ENCODE measurements at regions not wholly inside any gene's neighbourhood (a gene's known extent, or its start where the extent isn't known, plus 50 kb on each side); places are given as distances from the start of the nearest gene placed in this dataset.

DNA sequence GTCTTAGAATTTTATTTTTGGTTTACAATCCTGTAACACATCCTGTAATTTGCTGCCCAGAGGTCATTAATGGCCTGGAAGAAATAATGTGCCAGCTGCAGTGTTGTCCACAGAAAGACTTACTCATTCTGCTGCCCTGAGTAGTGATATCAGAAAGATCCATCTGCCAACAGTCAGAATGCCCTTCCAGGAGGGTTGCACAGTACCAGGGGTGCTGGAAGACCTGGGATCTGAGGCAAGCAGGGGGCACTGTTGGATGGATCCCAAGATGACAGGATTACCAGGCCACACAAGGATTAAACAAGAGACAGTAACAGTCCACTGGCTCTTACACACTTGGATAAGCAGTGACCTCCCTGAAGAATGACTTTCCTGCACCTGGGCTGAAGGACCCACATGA, 93.8 kb upstream of the TOP3B start:
- Histone ChIP-seq H3K36me3 (no peaks in the 10 kb centered on the region), H3K4me1 (no peaks in the 10 kb centered on the region), H3K27me3 (peaks cover 9% of the 10 kb centered on the region), H3K4me3 (ENCODE audit: low read depth, low read length) (no peak overlapping the region), H3K9me3 (no peaks in the 10 kb centered on the region)
- DNase-seq = no peak
- TF ChIP-seq, protein P1, sequence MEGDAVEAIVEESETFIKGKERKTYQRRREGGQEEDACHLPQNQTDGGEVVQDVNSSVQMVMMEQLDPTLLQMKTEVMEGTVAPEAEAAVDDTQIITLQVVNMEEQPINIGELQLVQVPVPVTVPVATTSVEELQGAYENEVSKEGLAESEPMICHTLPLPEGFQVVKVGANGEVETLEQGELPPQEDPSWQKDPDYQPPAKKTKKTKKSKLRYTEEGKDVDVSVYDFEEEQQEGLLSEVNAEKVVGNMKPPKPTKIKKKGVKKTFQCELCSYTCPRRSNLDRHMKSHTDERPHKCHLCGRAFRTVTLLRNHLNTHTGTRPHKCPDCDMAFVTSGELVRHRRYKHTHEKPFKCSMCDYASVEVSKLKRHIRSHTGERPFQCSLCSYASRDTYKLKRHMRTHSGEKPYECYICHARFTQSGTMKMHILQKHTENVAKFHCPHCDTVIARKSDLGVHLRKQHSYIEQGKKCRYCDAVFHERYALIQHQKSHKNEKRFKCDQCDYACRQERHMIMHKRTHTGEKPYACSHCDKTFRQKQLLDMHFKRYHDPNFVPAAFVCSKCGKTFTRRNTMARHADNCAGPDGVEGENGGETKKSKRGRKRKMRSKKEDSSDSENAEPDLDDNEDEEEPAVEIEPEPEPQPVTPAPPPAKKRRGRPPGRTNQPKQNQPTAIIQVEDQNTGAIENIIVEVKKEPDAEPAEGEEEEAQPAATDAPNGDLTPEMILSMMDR (IDR thresholded peaks at IDR 0.05; ENCODE audit: low read depth, low read length) = no peak

DNA sequence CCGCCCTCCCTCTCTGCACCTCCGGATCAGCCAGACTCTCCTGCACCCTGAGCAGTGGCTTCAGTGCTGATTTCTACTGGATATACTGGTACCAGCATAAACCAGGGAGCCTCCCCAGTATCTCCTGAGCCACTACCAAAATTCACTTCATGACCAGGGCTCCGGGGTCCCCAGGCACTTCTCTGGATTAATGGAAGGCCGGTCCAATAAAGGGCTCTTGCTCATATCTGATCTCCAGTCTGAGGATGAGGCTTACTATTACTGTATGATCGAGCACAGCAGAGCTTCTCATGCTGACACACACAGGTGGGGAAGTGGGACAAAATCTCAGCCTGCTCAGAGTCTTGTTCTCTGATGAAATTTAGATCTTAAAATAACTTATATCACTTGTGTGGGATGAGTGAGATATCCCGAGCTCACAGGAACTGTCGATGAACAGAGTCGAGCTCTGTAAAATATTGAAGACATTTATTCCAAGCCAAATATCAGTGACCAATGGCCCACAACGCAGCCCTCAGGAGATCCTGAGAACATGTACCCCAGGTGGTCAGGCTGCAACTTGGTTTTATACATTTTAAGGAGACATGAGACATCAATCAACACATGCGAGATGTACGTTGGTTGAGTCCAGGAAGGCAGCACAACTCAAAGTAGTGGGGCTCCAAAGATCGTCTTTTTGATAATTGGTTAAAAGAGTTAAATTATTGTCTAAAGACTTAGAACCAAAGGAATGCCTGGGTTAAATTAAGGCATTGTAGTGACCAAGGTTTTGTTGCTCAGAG, 93.0 kb upstream of the TOP3B start:
- Histone ChIP-seq H3K36me3 (no peaks in the 10 kb centered on the region), H3K4me3 (ENCODE audit: low read depth, low read length) (no peak overlapping the region), H3K4me1 (no peaks in the 10 kb centered on the region), H3K9me3 (no peaks in the 10 kb centered on the region), H3K27me3 (peaks cover 7% of the 10 kb centered on the region)
- TF ChIP-seq, protein P1 (IDR thresholded peaks at IDR 0.05; ENCODE audit: low read depth, low read length) = no peak
- DNase-seq = no peak

DNA sequence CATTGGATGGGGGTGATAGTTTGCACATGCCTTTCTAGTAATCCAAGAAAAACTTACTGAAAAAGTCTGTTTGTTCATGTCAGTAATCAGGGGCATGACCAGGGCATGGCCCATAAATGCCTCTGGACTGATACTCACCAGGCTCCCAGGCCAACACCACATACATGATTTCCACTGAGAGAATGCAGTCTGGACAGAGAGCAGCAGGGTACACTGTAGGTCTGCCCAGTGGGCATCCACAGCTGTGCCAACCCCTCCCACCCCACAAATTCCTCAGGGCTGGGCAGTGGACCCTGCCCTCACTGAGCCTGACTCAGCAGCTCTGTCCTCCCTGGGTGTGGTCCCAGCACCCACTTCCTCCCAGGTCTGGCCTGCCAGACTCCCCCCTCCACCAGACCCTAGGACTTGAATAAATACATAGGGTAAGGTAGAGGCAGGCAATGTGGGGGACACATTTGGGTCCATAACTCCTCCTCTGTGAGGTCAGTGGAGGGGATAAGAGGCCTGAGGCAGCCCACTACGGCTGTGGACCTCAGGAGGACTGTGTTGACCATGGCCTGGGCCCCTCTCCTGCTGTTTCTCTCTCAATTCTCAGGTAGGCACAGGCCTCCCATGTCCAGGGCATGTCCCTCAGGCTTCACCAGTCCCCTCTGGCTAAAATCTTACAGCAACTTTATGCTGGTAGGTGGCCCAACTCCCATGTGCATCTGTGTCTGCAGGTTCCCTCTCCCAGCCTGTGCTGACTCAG, 92.2 kb upstream of the TOP3B start:
- Histone ChIP-seq H3K9me3 (no peaks in the 10 kb centered on the region), H3K4me1 (no peaks in the 10 kb centered on the region), H3K4me3 (ENCODE audit: low read depth, low read length) (no peak overlapping the region), H3K27me3 (peaks cover 2% of the 10 kb centered on the region), H3K36me3 (no peaks in the 10 kb centered on the region)
- no peak for DNase-seq
- TF ChIP-seq, protein P1 (IDR thresholded peaks at IDR 0.05; ENCODE audit: low read depth, low read length) = no peak

DNA sequence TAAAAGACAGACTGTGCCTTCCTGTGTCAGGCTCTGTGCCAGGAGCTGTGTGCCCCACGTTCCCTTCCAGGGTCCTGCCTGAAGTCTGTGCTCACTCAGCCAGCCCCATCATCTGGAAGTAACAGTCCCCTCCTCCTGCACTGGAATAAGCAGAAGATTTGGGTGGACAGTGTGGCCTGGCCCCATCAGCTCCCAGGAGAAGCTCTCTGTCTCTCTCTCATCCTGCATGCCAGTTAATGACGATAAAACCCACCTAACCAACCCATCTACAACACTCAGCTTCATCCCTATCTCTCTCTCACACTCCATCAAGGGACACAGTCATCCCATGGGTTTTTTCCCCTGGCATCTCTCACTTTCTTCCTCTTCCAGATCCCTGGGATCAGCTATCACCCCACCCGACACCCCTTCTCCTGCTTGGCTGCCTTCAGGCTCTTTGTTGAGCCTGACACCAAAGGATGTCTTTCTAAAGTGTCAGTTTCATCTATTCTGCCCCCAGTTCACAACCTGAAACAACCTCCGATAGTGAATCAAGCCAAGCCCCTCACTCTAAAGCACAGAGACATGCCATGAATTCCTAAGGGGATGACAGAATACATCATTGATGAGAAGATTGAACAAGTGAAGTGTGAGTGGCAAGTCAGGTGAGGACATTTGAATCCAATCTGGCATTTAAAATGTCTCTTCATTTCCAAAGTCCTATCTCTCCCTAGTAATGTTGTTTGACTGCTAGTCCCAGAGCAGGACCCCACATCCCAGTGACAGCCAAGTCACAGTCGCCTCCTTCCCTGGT, 91.4 kb upstream of the TOP3B start:
- Histone ChIP-seq H3K36me3 (no peaks in the 10 kb centered on the region), H3K27me3 (peaks cover 2% of the 10 kb centered on the region), H3K9me3 (no peaks in the 10 kb centered on the region), H3K4me1 (no peaks in the 10 kb centered on the region), H3K4me3 (ENCODE audit: low read depth, low read length) (no peak overlapping the region)
- TF ChIP-seq, protein P1 (IDR thresholded peaks at IDR 0.05; ENCODE audit: low read depth, low read length) = no peak
- no peak for DNase-seq

DNA sequence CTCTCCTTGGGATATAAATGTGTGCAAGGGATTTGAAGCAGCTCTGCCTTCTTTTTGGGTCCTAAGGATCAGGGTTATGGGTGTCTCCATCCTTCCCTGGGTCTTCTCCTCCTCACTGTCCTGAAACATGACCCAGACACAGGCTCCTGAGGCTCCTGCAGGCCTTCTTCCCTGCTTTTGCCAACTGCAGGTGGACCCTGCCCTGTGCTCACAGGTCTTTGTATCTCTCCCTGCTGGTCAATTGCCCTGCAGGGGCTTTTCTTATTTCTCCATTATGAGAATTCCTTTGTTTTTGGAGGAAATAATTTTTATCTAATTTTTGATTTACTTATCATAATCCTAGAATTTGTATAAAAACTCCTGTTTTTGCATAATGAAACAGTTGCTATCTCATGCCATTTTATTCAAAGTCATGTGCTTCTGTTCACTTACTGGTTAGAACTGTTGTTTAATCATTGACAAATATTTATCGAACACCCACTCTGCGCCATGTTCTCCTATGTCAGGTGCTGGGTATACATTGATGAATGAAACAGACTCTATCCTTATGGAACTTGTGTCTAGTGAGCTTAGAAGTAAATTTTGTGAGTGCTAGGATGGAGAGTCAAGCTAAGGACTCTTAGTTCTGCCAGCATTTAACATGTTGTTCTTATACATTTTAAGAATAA, 89.7 kb upstream of the TOP3B start:
- no peaks in the 10 kb centered on the region for H3K4me1 ChIP-seq
- DNase-seq = no peak
- H3K4me3 ChIP-seq (ENCODE audit: low read depth, low read length) = no peak overlapping the region
- peaks cover 2% of the 10 kb centered on the region for H3K27me3 ChIP-seq
- TF ChIP-seq, protein P1 (IDR thresholded peaks at IDR 0.05; ENCODE audit: low read depth, low read length) = no peak
- H3K36me3 ChIP-seq = no peaks in the 10 kb centered on the region
- no peaks in the 10 kb centered on the region for H3K9me3 ChIP-seq

Measured in BE2C (cell line).